H1 (cell line): ENCODE measurements at regions not wholly inside any gene's neighbourhood (a gene's known extent, or its start where the extent isn't known, plus 50 kb on each side); places are given as distances from the start of the nearest gene placed in this dataset.

ENCODE experiments used
- CTCF ChIA-PET: fragments of 300-600 bp; sonication (Branson Sonifier 250); formaldehyde crosslinking; loops from one replicate; lab custom pipeline; 2021; ENCODE audit not compliant: partially characterized antibody; lab: Charles Lee
- POLR2A ChIA-PET: fragments of 300-600 bp; sonication (Branson Sonifier 250); formaldehyde crosslinking; loops from one replicate; lab custom pipeline; 2021; ENCODE audit warnings: inconsistent platforms; ENCODE audit not compliant: partially characterized antibody; lab: Charles Lee
- DNase-seq, 2 experiments: peaks; one replicate each; pipeline versions ENCODE4 v3.0.0 to v3.0.0-alpha.2; 2010 to 2022; ENCODE audit warnings: low spot score in 2 of 2, low read depth in 1 of 2, mixed read lengths in 1 of 2
- FAIRE-seq: peaks from 2 replicates; lab custom pipeline; 2011; peaks lifted over from hg19 to GRCh38; lab: Jason Lieb, UNC
- H2AFZ ChIP-seq: 2 replicates; pipeline ENCODE4 v1.8.1; 2012; ENCODE audit warnings: low read length, inconsistent platforms
- H2AK5ac ChIP-seq: 2 replicates; pipeline ENCODE4 v1.6.1; 2013; ENCODE audit warnings: low read depth, low read length
- H2BK120ac ChIP-seq: replicated peaks from 2 replicates; pipeline ENCODE3; 2013; ENCODE audit warnings: low read depth, low read length, inconsistent platforms
- H2BK12ac ChIP-seq: 2 replicates; pipeline ENCODE4 v1.6.1; 2013; ENCODE audit warnings: low read depth, low read length
- H2BK15ac ChIP-seq: 2 replicates; pipeline ENCODE4 v1.6.1; 2013; ENCODE audit warnings: low read length
- H2BK20ac ChIP-seq: 2 replicates; pipeline ENCODE4 v1.6.1; 2013; ENCODE audit warnings: low read length
- H2BK5ac ChIP-seq: 2 replicates; pipeline ENCODE4 v1.6.1; 2013; ENCODE audit warnings: low read depth, low read length
- H3K14ac ChIP-seq: 2 replicates; pipeline ENCODE4 v1.6.1; 2013; ENCODE audit warnings: inconsistent platforms; ENCODE audit not compliant: insufficient read length
- H3K18ac ChIP-seq: 2 replicates; pipeline ENCODE4 v1.6.1; 2013; ENCODE audit warnings: low read length; ENCODE audit errors: extremely low read depth
- H3K23ac ChIP-seq: 2 replicates; pipeline ENCODE4 v1.6.1; 2013; ENCODE audit warnings: inconsistent platforms; ENCODE audit not compliant: insufficient read length
- H3K23me2 ChIP-seq: 2 replicates; pipeline ENCODE4 v1.6.1; 2013; ENCODE audit warnings: low read depth, low read length
- H3K27ac ChIP-seq: 2 replicates; pipeline ENCODE4 v1.6.1; 2011; ENCODE audit warnings: low read depth, low read length, inconsistent platforms
- H3K27me3 ChIP-seq, 4 experiments: replicated peaks in 1 of 4; 1 replicate in 1 of 4; 2 replicates in 3 of 4; pipeline versions ENCODE4 v1.6.1 to v1.8.1; 2011 to 2013; ENCODE audit warnings: low read length in 3 of 4, mild to moderate bottlenecking in 3 of 4, inconsistent platforms in 2 of 4, mixed read lengths in 2 of 4, moderate library complexity in 1 of 4; ENCODE audit not compliant: control insufficient read depth in 3 of 4, insufficient read depth in 3 of 4; ENCODE audit errors: extremely low read depth in 1 of 4
- H3K36me3 ChIP-seq, 4 experiments: 2 replicates each; pipeline versions ENCODE4 v1.6.1 to v1.8.1; 2011 to 2013; ENCODE audit warnings: mild to moderate bottlenecking in 4 of 4, low read length in 3 of 4, moderate library complexity in 2 of 4, control low read depth in 1 of 4, inconsistent platforms in 1 of 4; ENCODE audit not compliant: insufficient read depth in 4 of 4, control insufficient read depth in 2 of 4
- H3K4ac ChIP-seq: replicated peaks from 2 replicates; pipeline ENCODE3; 2013; ENCODE audit warnings: low read length, low read depth, mixed read lengths, inconsistent platforms; ENCODE audit not compliant: insufficient read length
- H3K4me1 ChIP-seq, 4 experiments: replicated peaks in 1 of 4; 1 replicate in 1 of 4; 2 replicates in 3 of 4; pipeline versions ENCODE4 v1.6.1 to v1.8.1; 2011 to 2013; ENCODE audit warnings: low read length in 3 of 4, inconsistent platforms in 2 of 4, mixed read lengths in 1 of 4; ENCODE audit not compliant: insufficient read depth in 4 of 4, control insufficient read depth in 3 of 4
- H3K4me2 ChIP-seq, 2 experiments: 2 replicates each; pipeline versions ENCODE4 v1.6.1 to v1.8.1; 2011 to 2013; ENCODE audit warnings: low read depth in 2 of 2, low read length in 2 of 2, control low read depth in 1 of 2, inconsistent platforms in 1 of 2, mild to moderate bottlenecking in 1 of 2; ENCODE audit not compliant: insufficient read depth in 1 of 2
- H3K4me3 ChIP-seq, 4 experiments: fragments of 200-600, 300-600 bp in 1 of 4; sonication (generic), shearing (Covaris generic), sonication (Bioruptor Twin) in 1 of 4; 2 replicates each; pipeline versions ENCODE4 v1.5.1 to v1.8.1; 2011 to 2016; ENCODE audit warnings: low read length in 4 of 4, low read depth in 3 of 4, control low read depth in 2 of 4, inconsistent platforms in 2 of 4, mild to moderate bottlenecking in 2 of 4, mixed read lengths in 1 of 4, moderate library complexity in 1 of 4; ENCODE audit not compliant: insufficient read depth in 2 of 4; ENCODE audit errors: extremely low read depth in 1 of 4
- H3K56ac ChIP-seq: replicated peaks from 2 replicates; pipeline ENCODE3; 2013; ENCODE audit warnings: low read depth, mild to moderate bottlenecking, mixed read lengths, low read length, inconsistent platforms; ENCODE audit not compliant: insufficient read length
- H3K79me1 ChIP-seq: 2 replicates; pipeline ENCODE4 v1.6.1; 2013; ENCODE audit warnings: low read depth, low read length, control low read depth
- H3K79me2 ChIP-seq, 2 experiments: 2 replicates each; pipeline versions ENCODE4 v1.6.1 to v1.8.1; 2012 to 2013; ENCODE audit warnings: low read length in 2 of 2, mild to moderate bottlenecking in 2 of 2, inconsistent platforms in 1 of 2; ENCODE audit not compliant: insufficient read depth in 2 of 2, control insufficient read depth in 1 of 2
- H3K9ac ChIP-seq, 4 experiments: replicated peaks in 1 of 4; 1 replicate in 1 of 4; 2 replicates in 3 of 4; pipeline versions ENCODE4 v1.6.1 to v1.8.1; 2011 to 2013; ENCODE audit warnings: low read depth in 3 of 4, low read length in 3 of 4, control low read depth in 2 of 4, mild to moderate bottlenecking in 2 of 4, moderate library complexity in 2 of 4, inconsistent platforms in 1 of 4; ENCODE audit errors: extremely low read depth in 1 of 4
- H3K9me3 ChIP-seq, 2 experiments: 2 replicates each; pipeline versions ENCODE4 v1.6.1 to v1.8.1; 2012 to 2013; ENCODE audit warnings: mild to moderate bottlenecking in 2 of 2, moderate library complexity in 2 of 2, control low read depth in 1 of 2, inconsistent platforms in 1 of 2, low read depth in 1 of 2, low read length in 1 of 2, mixed read lengths in 1 of 2; ENCODE audit not compliant: insufficient read depth in 2 of 2
- H4K20me1 ChIP-seq, 2 experiments: replicated peaks in 1 of 2; 2 replicates each; pipeline versions ENCODE3 to v1.8.1; 2011 to 2013; ENCODE audit warnings: inconsistent platforms in 2 of 2, low read length in 2 of 2, mild to moderate bottlenecking in 1 of 2; ENCODE audit not compliant: insufficient read depth in 2 of 2, control insufficient read depth in 1 of 2
- H4K5ac ChIP-seq: 2 replicates; pipeline ENCODE4 v1.6.1; 2013; ENCODE audit warnings: low read length, low read depth, mixed read lengths, inconsistent platforms; ENCODE audit not compliant: insufficient read length
- H4K8ac ChIP-seq: 2 replicates; pipeline ENCODE4 v1.8.0; 2013; ENCODE audit warnings: mild to moderate bottlenecking, moderate library complexity, low read length, inconsistent platforms; ENCODE audit not compliant: insufficient read depth; ENCODE audit errors: extremely low read depth
- H4K91ac ChIP-seq: replicated peaks from 2 replicates; pipeline ENCODE3; 2013; ENCODE audit warnings: low read length, mixed read lengths, inconsistent platforms; ENCODE audit not compliant: insufficient read length
- CTCF ChIP-seq, 3 experiments: IDR thresholded peaks; 1 replicate in 2 of 3; 2 replicates in 1 of 3; pipeline versions ENCODE4 v1.5.1 to v1.6.1; 2011; ENCODE audit warnings: low read length in 3 of 3, mild to moderate bottlenecking in 3 of 3, inconsistent platforms in 2 of 3, low read depth in 1 of 3, moderate library complexity in 1 of 3; ENCODE audit not compliant: insufficient read depth in 1 of 3; ENCODE audit errors: control extremely low read depth in 1 of 3
- KDM1A ChIP-seq: fragments of 200-600, 300-600 bp; sonication (generic); IDR thresholded peaks from 2 replicates; pipeline ENCODE4 v1.7.1; 2016; ENCODE audit warnings: mild to moderate bottlenecking, low read length, borderline replicate concordance
- POU5F1 ChIP-seq: IDR thresholded peaks from 2 replicates; pipeline ENCODE4 v1.6.1; 2011; ENCODE audit warnings: low read depth, mild to moderate bottlenecking, low read length, moderate library complexity
- TCF12 ChIP-seq: IDR thresholded peaks from 2 replicates; pipeline ENCODE4 v1.6.1; 2011; ENCODE audit warnings: low read depth, mild to moderate bottlenecking, low read length
- YY1 ChIP-seq: IDR thresholded peaks from 2 replicates; pipeline ENCODE4 v1.6.1; 2011; ENCODE audit warnings: low read depth, mild to moderate bottlenecking, low read length
- WGBS, 2 experiments: shearing (Covaris generic) in 1 of 2; methylation state at CpG; one replicate each; pipeline versions ENCODE4 v1.1.6 to v1.1.7; 2013 to 2015; ENCODE audit warnings: low lambda C conversion rate in 2 of 2, mixed read lengths in 2 of 2, inconsistent platforms in 1 of 2, low coverage in 1 of 2, missing lambda C conversion rate in 1 of 2; ENCODE audit not compliant: insufficient replicate concordance in 2 of 2, insufficient coverage in 1 of 2, insufficient read length in 1 of 2; ENCODE audit errors: extremely low coverage in 1 of 2, missing lambda C conversion rate in 1 of 2; 5-methylcytosine and 5-hydroxymethylcytosine counted together

- Histone ChIP-seq H4K8ac (no peak overlapping the region), H2BK120ac (no peak overlapping the region), H2BK5ac (no peak overlapping the region), H2AFZ (no peak overlapping the region), H3K79me1 (no peaks in the 10 kb centered on the region), H3K23ac (no peak overlapping the region), H3K4me3 (no peak overlapping the region), H3K9ac (no peak overlapping the region), H3K27ac (no peak overlapping the region), H3K79me2 (no peaks in the 10 kb centered on the region), H4K91ac (no peak overlapping the region), H3K36me3 (no peaks in the 10 kb centered on the region; a peak in 1 of 8 replicates), H3K23me2 (no peaks in the 10 kb centered on the region), H4K5ac (no peak overlapping the region), H3K4ac (no peak overlapping the region), H4K20me1 (no peaks in the 10 kb centered on the region), H3K18ac (no peak overlapping the region), H3K27me3 (no peaks in the 10 kb centered on the region), H2BK20ac (no peak overlapping the region), H2BK12ac (no peak overlapping the region), H3K56ac (no peak overlapping the region), H3K4me1 (no peaks in the 10 kb centered on the region), H3K14ac (no peak overlapping the region), H2BK15ac (no peak overlapping the region), H2AK5ac (no peak overlapping the region), H3K9me3 (no peaks in the 10 kb centered on the region), H3K4me2 (no peak overlapping the region)
- DNase-seq (no peak), FAIRE-seq (no peak)
- POLR2A ChIA-PET = no interaction called here
- 96% methylated on average over 3 of the region's 3 CpGs; no CpG with 5 or more reads in 1 of the 2 experiments for WGBS, 2 experiments
- TF ChIP-seq CTCF (IDR thresholded peaks at IDR 0.05; ENCODE audit: control extremely low read depth in 1 of 3, insufficient read depth in 1 of 3, low read depth in 1 of 3, low read length in 3 of 3) (no peak), KDM1A (no peak), TCF12 (no peak), YY1 (no peak), POU5F1 (no peak)
- CTCF ChIA-PET = interaction anchor here (1.0 to 1.1 kb wide), 2 partner anchors 10 to 211 kb away, joined by 3 read pairs; no protein-coding TSS in a partner anchor
Measured at GRCh38 chr1:116279715-116280114, 93.3 kb upstream of the ATP1A1 start.
